HG03095 (cell line): ENCODE measurements at regions not wholly inside any gene's neighbourhood (a gene's known extent, or its start where the extent isn't known, plus 50 kb on each side); places are given as distances from the start of the nearest gene placed in this dataset.
"Not testable (repeated sequence)": the region's sequence is repeated elsewhere in the genome, so short reads cannot be mapped to it uniquely, and the experiment has no call there.

Source experiments
- ATAC-seq: cut with Tn5 transposase; IDR thresholded peaks from one replicate; pipeline ENCODE4 v1.9.1; 2021; ENCODE audit warnings: moderate library complexity; ENCODE audit not compliant: unreplicated experiment

DNA sequence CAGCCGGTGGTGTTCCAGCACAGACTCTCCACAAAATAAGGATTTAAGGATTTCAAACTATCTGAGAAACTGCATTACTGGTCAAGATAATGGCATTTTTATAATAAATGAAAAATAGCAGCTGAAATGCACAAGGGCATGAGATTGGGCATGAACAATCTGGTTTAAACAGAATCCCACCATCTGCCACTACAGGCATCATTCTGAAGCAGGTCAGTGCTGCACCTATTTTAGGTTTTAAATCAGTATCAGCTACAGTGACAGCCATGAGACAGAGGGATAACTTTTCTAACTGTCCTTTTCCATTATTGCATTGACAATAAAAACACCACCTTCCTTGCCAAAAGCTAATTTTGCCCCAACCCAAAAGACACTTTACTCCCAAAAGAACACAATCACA lies 186.8 kb downstream of the ETV1 start:
- ATAC-seq = no peak

DNA sequence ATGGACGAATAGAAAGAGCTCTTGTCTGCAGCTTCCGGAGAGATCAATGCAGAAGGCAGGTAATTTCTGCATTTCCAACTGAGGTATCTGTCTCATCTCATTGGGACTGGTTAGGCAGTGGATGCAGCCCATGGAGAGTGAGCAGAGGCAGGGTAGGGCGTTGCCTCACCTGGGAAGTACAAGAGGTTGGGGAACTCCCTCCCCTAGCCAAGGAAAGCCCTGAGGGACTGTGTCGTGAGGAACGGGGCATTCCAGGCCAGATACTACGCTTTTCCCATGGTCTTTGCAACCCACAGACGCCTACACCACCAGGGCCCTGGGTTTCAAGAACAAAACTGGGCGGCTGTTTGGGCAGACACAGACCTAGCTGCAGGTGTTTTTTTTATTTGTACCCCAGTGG lies 186.3 kb downstream of the ETV1 start:
- ATAC-seq = no peak

DNA sequence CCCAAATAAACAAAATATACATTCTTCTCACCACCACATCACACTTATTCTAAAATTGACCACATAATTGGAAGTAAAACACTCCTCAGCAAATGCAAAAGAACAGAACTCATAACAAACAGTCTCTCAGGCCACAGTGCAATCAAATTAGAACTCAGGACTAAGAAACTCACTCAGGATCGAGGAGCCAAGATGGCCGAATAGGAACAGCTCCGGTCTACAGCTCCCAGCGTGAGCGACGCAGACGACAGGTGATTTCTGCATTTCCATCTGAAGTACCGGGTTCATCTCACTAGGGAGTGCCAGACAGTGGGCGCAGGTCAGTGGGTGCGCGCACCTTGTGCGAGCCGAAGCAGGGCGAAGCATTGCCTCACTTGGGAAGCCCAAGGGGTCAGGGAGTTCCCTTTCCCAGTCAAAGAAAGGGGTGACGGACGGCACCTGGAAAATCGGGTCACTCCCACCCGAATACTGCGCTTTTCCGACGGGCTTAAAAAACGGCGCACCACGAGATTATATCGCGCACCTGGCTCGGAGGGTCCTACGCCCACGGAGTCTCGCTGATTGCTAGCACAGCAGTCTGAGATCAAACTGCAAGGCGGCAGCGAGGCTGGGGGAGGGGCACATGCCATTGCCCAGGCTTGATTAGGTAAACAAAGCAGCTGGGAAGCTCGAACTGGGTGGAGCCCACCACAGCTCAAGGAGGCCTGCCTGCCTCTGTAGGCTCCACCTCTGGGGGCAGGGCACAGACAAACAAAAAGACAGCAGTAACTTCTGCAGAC lies 183.2 kb downstream of the ETV1 start:
- not testable (repeated sequence) for ATAC-seq

DNA sequence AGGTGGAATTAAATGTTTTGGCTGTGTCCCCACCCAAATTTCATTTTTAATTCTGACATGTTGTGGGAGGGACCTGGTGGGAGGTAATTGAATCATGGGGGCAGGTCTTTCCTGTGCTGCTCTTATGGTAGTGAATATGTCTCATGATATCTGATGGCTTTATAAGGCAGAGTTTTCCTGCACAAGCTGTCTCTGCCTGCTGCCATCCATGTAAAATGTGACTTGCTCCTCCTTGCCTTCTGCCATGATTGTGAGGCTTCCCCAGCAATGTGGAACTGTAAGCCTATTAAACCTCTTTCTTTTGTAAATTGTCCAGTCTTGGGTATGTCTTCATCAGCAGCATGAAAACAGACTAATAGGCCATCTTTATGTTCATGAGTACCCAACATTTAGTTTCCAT lies 172.2 kb downstream of the ETV1 start:
- ATAC-seq = not testable (repeated sequence)

DNA sequence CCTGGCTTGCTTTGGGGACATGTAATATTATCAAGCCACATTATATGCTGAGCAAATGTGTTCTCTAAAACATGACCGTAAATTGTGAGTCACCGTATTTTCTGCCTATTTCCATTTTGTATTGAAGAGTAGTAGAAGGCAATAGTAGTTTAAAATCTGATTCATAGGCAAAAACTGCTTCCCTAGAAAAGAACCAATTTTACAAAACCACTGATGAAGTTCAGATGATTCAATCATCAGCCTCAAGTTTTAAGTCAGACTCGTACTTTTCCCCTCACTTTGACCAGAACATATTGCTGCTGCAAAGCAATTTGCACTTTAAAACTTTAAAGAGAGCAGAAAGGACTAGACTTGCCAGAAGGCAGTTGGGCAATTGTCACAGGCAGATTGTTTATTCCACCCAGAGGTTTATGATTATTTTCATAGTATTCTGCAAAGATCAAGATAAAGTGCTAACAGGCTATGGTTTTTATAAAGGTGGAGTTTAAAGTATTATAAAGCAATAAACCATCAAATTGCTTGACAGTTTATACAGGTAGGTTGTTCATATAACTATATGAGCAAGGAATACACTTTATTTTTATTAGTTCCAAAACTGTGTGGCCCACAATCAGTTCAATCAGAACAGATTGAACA lies 168.2 kb downstream of the ETV1 start:
- no peak for ATAC-seq

DNA sequence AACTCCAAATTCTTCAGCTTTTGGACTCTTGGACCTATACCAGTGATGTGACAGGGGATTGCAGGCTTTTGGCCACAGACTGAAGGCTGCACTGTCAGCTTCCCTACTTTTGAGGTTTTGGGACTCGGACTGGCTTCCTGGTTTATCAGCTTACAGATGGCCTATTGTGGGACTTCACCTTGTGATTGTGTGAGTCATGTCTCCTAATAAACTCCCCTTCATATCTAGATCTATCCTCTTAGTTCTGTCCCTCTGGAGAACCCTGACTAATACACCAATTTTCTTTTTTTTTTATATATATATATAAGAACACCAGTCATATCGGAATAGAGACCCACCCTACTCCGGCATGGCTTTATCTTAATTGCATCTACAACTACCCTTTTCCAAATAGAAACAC lies 166.8 kb downstream of the ETV1 start:
- ATAC-seq = no peak

DNA sequence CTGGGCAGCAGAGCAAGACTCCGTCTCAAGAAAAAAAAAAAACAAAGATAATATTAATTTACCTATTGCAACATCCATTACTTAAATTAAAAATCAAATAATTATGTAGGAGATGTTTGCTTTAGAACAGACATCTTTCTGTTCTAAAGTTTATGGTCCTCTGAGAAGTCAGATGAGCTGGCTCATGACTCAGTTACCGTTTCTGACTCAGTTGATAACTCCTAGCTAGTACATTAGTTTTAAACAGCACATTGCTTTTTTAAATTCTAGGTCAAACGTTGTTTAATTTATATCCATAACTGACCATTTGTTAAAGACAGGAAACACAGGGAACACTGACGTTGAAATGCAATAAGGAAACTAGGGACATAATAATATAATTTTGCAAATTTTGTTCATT lies 162.7 kb downstream of the ETV1 start:
- no peak for ATAC-seq

DNA sequence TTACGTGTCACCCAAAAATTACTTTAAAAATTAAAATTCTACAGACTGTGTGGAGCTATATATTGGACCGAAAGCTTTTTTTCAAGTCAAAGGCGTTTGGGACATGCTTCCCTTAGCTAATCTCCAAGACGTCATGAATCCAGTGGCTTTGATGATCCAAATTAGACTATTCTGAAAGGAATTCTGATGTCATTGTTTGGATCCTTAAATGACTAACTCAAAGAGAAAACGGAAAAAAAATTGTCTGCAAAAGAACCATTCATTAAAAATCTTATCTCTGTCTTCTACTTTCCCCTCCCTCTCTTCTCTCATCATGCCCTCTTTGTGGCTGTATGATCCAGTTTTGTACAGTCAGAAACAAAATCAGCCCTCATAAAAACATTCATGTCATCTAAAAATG lies 161.8 kb downstream of the ETV1 start:
- no peak for ATAC-seq

DNA sequence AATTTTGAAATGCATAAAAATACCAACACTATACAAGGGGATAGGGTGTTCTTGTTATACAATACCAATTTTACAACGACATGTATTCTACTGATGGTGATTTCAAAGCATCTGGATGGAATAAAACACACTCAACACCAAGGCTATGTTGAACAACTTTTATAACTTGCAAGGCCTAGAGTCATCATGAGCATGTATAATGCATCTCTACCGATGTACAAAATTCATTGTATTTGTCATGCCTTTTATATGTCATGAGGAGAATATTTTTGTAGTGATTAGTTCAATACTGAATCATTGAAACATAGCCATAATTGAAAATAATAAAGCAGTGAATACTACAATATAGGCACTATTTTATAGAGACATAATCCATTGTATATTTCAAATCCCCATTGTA lies 160.2 kb downstream of the ETV1 start:
- ATAC-seq = no peak

DNA sequence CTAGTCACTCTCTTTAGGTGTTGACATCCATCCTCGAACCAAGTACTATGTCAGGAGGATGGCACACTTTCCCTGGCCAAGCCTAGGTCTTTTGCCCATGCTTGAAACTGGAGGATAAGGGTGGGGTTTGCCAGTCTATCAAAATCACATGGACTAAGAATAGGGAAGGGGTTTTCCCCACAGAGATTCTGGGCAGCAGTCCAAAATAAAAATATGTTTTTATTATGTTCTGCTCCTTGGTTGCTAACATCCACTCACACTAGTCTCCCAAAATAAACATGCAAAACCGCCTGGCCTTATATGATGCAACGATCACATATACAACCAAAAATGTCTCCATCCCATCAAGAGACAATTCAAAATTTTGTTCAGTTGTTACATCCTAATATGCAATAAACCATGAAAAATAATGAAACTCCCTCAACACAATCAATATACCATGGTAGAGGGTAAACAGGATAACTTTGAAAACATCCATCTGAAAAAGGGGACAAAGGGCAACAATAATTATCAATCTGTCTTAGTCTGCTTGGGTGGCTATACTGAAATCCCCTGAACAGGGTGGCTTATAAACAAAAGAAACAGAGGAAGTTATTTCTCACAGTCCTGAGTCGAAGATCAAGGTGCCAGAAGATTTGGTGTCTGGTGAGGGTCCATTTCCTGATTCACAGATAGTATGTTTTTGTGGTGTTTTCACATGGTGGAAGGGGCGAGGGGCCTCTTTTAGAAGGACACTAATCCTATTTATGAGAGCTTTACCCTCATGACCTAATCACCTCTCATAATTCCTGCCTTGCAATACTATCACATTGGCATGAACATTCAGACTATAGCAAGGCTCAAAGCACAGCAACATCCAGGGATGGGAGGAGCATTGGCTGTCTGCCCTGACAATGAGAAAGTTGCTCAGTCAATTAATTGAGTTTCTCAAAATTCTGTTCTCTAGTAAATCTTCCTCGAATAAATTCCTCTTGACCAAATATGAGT lies 159.3 kb downstream of the ETV1 start:
- no peak for ATAC-seq

DNA sequence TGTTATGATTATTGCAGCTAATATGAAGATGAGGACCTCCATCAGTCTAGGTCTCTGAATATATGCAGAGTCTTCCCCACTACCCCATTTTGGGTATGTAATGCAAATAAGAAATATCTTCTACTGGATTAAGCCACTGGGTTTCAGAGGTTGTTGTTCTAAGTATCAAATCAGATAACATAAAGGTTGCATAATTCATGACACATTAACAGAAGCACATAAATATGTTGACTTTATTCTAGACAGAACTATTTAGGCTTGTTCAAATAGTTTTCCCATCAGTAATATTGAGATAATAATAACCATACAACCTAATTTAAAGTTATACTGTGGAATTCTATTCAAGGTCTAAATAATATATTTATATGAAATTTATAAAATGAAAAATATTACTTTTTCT lies 157.1 kb downstream of the ETV1 start:
- ATAC-seq = no peak

DNA sequence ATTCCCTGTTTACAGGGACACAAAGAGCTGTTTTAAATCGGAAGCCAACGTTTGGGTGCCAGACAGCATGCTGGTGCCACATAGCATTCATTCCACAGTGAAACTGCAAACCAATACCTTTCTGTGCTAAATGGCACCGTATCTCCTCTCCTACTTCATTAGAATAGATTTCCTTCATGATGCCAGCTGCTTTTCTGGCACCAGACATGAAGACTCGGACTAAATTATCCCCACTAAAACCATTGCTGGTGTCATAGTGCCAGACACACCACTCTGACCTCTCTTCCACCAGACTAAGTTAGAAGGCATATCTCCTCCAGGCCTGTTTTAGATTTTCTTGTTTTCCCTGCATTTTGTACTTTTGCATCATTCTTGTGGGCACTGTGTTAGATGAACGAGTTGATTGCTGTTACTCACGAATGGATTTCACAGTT lies 155.1 kb downstream of the ETV1 start:
- no peak for ATAC-seq

DNA sequence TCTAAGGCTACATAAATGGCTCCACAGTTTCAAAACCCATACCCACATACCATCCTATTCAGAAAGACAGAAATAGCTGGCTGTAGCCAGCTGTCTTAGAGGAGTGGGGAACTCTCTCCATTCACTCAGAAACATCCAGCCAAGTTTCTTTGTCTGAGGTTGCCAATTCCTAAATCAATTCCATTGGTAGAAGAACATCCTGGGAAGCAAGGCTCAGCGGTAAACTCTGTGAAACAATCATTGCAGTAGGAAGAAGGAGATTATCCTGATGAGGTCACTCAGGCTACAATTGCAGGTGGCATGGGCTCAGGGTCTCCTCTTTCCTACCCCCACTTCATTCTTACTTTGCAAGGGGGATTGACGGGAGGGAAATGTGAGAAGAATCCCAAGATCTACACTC lies 154.0 kb downstream of the ETV1 start:
- ATAC-seq = no peak

DNA sequence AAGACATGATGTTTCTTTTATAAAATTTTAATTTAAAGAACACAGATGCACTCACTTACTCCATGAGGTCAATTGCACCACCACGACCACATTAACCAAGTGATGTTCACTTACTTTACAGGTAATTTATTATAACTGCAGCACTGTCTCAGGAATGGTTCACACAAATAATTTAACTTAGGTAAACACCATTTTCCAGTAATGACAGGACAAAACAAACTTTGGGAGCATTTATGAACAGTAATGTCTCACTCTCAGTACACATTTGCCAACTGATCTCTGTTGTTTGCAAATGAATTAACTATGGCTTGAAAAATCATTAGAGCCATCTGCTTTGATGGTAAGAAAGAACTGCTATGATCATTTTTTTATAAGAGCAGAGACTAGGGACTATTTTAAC lies 150.4 kb downstream of the ETV1 start:
- ATAC-seq = no peak
